DMS153 treated with DMSO at 0.1 percent for 48 hours (cell line): ENCODE measurements at regions not wholly inside any gene's neighbourhood (a gene's known extent, or its start where the extent isn't known, plus 50 kb on each side); places are given as distances from the start of the nearest gene placed in this dataset.

ENCODE experiments used
- DNase-seq: peaks from one replicate; lab custom pipeline; 2025; ENCODE audit not compliant: unreplicated experiment; lab: John Stamatoyannopoulos, UW

GRCh38 chr3:5304789-5305683 lies 117.5 kb downstream of the EDEM1 start:
- no peak for DNase-seq

DNA sequence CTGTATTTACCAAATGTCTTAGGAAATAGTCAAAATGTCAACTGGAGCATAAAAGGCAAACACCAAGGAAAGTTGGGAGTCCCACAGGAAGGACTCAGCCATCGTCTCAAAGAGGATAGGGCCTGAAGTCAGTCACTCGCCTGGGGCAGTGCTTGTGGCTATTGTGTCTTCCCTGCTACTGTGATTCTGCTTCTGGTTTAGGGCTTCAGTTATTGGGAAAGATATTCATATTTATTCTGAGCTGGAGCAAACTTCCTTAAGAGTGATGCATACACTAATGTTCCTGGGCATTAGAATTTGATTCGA lies 118.1 kb downstream of the EDEM1 start:
- no peak for DNase-seq

DNA sequence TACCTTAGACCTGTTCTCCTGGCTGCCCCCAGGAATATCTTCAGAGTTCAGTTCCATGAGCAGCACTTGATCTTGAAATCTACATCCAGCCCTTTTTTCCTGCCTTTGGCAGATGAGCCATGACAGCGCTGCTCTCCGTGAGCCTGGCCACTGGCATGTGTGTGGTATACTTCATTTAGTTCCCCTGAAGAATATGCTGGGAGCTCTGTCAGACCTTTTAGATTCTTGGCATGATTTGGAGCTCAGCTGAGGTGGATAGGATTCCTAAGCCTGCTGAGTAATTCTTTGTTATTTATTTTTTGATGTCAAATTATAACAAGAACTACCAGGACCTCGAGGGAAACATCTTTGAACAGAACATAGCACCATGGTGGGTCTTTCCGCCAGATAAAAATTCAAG lies 121.7 kb downstream of the EDEM1 start:
- DNase-seq: no peak

DNA sequence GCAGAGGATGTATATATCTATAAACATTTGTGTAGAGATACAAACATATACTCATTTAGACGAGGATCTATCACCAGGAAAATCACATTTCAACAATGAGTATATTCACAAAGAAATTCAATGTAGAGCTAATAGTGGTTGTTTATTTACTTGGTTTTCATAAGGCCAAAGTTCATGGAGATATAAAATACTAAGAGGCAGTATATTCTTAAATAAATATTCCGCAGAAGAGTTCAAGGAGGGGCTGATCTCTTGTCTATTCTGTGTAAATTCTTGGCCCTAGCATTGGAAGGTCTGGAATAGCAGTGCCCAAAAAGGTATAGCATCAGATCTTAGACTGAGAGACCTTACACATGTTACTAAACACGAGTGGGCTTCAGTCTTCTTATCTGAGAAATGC lies 122.1 kb downstream of the EDEM1 start:
- no peak for DNase-seq

DNA sequence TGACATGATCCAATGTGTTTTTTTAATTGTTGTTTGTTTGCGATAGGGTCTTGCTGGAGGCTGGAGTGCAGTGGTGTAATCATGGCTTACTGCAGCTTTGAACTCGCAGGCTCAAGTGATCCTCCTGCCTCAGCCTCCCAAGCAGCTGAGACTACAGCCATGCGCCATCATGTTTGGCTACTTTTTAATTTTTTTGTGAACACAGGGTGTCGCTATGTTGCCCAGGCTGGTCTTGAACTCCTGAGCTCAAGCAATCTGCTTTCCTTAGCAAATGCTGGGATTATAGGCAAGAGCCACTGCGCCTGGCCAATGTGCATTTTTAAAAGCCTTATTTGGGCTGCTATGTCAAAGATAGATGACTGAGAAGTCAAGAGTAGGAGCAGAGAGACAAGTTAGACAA lies 123.0 kb downstream of the EDEM1 start:
- DNase-seq: no peak

- no peak for DNase-seq
These were observed 124.8 kb downstream of the EDEM1 start for GRCh38 chr3:5312290-5312689.

GRCh38 chr3:5314897-5315296 lies 127.4 kb downstream of the EDEM1 start:
- DNase-seq: no peak

DNA sequence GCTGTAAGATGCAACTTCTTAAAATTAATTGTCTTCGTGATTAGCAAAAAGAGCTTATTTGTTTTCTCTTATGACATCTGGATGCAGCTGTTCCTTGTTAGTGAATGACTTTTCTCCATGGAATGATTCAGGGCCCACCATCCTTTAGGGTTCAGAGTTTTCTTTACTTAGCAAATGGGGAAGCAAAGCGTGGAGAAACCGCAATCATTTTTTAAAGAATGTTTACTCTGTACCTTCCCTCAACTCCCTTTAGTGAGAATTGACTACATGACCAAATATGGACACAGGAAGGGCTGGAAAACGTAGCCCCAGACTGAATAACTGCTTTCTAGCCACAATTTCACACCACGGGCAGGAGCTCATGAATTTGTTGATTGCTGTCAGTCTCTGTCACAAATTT lies 130.1 kb downstream of the EDEM1 start:
- no peak for DNase-seq

DNA sequence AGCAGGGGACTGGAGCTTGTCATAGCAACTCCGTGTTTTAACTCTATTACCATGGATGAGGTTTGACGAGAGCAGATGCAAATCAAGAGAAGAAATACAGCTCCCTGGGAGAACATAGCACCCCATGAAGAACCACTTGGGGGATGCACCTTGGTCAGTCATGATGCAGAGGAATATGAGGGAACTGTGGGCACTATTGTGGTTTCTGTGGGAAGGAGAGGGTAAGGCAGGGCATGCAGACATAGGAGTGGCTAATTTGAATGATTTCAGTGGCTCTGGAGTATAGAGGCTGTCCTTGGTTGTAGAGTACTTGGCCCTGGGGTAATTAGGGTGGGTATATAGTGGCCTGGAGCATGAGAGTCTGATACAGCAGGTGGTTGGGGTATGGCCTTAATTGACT lies 131.9 kb downstream of the EDEM1 start:
- DNase-seq: no peak

DNA sequence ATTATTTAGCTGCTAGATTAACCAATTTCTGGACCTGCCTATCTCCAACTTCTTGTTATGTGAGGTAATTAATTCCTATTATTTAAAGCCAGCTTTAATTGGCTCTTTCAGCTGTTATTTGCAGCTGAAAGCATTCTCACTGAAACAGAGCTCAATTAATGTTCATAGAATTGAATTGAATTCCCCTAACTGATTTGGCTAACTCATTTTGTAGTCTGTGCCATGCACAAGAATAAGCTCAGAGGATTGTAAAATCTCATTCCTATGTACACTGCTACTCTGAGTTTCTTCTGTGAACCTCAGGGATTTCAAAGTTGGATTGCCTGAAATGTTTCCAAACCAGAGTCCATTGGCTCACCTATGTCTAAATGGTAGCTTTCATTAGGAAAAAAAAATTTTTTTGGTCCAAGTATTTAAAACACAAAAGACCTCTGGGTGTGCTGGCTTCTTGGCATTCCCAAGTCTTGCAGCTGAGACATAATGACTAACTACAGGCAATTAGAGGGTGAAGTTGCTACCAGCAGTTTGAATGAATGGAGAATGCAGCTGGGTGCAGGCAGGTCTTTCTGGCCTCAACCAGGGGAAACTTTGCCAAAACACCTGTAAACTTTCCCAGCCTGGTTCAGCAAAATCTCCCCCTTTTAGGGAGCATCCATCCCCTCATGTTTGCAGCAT lies 134.3 kb downstream of the EDEM1 start:
- DNase-seq: no peak

- no peak for DNase-seq
These were observed 137.3 kb downstream of the EDEM1 start for GRCh38 chr3:5324780-5325179.

DNA sequence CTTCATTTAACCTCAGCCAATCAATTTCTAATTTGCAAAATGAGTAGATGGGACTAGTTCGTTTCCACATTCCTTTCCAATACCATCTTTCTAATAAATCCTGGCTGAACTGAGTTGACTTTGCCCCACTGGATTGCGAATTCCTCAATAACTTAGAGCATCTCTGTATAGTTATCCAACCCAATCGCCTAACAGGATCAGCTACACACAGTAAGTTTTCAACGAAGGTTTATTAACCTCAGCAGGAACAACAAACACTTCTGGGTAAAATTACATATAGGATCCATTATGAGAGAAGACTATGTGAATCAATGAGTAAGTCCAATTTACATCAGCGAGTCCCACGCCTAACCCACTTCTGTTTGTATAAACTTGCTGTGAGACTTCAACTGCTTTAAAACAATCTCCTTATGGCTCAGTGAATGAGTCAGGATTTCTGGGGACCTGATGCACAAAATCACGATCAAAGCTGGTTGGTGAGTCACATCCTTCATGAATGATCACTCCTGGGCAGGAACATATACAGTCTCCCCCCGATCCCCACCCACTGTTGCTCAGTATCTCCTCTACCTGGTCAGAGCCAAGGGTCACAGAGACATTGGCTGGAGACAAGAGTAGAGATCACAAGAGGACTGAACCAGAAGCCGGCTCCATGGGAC lies 142.8 kb downstream of the EDEM1 start:
- DNase-seq: no peak

- no peak for DNase-seq
These were observed 144.2 kb downstream of the EDEM1 start for GRCh38 chr3:5331567-5332269.

- DNase-seq: no peak
These were observed 144.9 kb downstream of the EDEM1 start for GRCh38 chr3:5332270-5332956.

DNA sequence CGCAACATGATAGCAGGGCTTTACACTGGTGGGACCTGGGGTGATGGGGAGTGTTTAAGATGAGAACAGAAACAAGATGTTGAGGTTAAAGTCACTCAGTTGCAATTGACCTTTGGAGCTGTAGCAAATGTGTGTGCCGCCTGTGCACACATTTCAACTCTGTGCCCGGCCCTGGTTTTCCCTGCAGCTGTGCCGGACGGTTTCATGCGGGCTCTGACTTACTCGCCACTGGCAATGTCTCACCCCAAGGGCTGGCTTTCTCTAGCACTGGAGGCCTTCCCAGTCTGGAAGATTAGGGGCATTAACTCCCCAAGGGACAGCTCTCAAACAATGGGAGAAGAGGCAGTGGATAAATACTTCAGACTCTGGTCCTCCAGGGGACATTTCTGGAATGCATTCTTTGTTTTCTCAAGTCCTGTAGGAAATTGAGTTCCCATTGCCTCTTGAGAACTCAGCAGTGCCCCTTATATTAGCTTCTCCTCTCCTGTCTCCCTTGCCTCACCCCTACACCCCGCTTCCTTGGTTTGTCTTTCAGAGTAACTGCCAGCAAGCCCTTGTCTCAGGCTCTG lies 152.5 kb downstream of the EDEM1 start:
- no peak for DNase-seq

GRCh38 chr3:5341610-5342009 lies 154.1 kb downstream of the EDEM1 start:
- DNase-seq: no peak

GRCh38 chr3:5343459-5343858 lies 156.0 kb downstream of the EDEM1 start:
- DNase-seq: no peak

DNA sequence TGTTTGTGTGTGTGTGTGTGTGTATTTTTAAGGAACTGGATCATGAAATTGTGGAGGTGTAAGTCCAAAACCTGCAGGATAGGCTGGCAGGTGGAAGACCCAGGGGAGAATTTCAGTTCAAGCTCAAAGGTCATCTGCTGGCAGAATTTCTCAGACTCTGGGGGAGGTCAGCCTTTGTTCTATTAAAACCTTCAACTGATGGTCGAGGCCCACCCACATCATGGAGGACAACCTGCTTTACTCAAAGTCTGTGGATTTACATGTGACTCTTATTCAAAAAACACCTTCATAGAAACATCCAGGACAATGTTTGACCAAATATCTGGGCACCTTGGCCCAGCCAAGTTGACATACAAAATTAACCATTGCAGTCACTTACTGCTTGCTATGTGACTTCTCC lies 157.2 kb downstream of the EDEM1 start:
- DNase-seq: no peak

GRCh38 chr3:5347486-5347885 lies 160.0 kb downstream of the EDEM1 start:
- peak; percentile 44 for DNase-seq

DNA sequence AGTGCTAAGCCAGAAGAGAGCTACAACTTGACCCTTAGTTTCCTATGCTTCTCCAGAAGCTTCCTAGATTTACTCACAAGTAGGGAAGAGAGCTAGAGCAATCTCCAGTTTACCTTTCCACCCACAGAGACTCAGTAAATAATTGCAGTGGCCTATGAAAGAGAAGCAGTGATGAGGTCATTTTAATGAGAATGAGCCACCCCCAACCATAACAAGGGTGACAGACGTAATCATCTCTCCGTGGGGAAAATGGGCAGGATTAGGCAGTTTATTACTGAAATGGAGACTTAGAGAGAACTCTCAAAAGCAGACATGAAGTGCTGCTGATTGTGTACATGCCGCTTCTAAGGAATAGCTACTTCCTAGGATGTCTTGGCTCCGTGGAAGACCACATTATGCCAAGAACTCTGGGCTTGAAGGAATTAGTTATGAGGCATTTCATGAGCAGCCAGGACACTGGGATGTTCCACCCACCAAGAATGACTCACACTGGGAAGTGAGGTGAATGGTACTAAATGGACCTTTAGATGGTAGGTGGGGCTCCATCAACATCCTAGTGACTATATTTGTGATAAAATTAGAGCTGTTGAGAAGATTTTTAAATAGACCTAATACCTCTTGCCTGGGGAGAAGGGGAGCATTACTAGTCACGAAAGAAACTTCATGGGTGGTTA lies 160.9 kb downstream of the EDEM1 start:
- DNase-seq: no peak
